ENCODE measurements at regions not wholly inside any gene's neighbourhood (a gene's known extent, or its start where the extent isn't known, plus 50 kb on each side); places are given as distances from the start of the nearest gene placed in this dataset.

DNA sequence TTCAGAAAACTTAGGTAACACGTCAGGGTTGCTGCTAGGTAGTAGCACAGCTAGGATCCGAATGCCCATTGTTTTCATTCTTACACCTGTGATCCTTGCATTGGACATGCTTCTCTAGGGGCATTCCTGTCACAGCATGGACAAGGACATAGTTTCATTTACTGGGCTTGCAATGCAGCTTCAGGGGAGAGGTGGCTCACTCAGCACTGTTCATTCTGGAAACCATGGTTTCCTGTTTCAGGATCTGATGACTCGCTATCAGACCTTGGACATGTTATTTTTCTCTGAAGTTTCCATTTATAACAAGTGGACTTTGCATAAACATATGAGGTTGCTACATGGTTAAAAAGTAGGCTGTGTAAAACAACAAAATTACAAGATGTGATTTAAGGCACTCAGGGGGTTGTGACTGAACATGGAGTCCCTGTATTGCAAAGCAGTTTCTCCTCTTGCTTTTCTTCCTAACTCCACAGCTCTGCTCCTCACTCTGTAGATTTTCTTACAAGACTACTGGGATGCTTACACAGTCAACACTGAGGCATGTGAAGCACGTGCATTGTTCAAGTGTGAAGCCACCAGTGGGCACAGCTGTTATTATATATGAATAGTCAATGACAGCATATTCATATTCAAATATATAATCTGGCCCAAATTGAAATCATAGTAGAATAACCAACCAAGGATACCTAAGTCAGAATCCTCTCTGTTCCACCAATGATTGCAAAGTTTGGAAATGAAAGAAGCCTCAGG, 66.1 kb upstream of the STK32A start:
- Histone ChIP-seq H3K9me3 (ENCODE audit: low read length) (no peaks in the 10 kb centered on the region), H3K27me3 (ENCODE audit: insufficient read depth, low read length, poor library complexity, severe bottlenecking) (no peaks in the 10 kb centered on the region), H3K4me3 (ENCODE audit: low read length) (no peak overlapping the region), H3K4me1 (ENCODE audit: insufficient read depth, low read length) (no peaks in the 10 kb centered on the region), H3K36me3 (ENCODE audit: insufficient read depth, low read length) (no peaks in the 10 kb centered on the region), H3K27ac (ENCODE audit: low read depth, low read length) (no peak overlapping the region)
- Mint-ChIP-seq H3K4me3 (no peak overlapping the region), H3K27me3 (peaks cover 7 to 20% of the 10 kb centered on the region in 2 donors), H3K9me3 (peaks cover 3 to 7% (median 4%) of the 10 kb centered on the region in 5 donors), H3K27ac (no peak overlapping the region), H3K36me3 (no peaks in the 10 kb centered on the region), H3K4me1 (peaks cover 4 to 8% (median 4%) of the 10 kb centered on the region in 3 donors)
- CTCF ChIA-PET = no interaction called here
- POLR2A ChIA-PET = no interaction called here
- DNase-seq = no peak

DNA sequence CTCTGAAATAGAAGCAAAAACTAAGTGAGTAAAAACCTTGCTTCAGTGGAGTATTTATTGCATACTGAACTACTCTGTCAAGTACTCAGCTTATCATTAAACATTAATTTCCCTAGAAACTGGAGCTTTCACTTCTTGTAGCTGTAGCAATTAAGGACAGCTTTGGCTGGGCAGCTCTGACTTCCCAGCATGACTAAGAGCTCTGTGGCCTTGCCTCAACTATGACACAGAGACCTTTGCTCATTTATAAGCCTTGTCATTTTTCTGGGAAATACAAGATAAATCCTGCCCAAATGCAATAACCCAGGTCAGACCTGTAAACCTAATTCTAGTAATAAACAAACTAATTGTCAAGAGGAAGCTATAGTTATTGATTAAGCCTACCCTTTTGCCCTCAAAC, 65.4 kb upstream of the STK32A start:
- no peak for DNase-seq
- no peaks in the 10 kb centered on the region for H3K36me3 ChIP-seq (ENCODE audit: insufficient read depth, low read length)
- ChIA-PET CTCF (no interaction called here), POLR2A (no interaction called here)
- Mint-ChIP-seq H3K4me3 (no peak overlapping the region), H3K4me1 (peaks cover 4 to 8% (median 4%) of the 10 kb centered on the region in 3 donors), H3K36me3 (no peaks in the 10 kb centered on the region), H3K27ac (no peak overlapping the region), H3K9me3 (peaks cover 0 to 4% (median 0%) of the 10 kb centered on the region in 5 donors), H3K27me3 (peaks cover 5 to 17% of the 10 kb centered on the region in 2 donors)
- no peak overlapping the region for H3K4me3 ChIP-seq (ENCODE audit: low read length)
- H3K27me3 ChIP-seq (ENCODE audit: insufficient read depth, low read length, poor library complexity, severe bottlenecking) = no peaks in the 10 kb centered on the region
- no peaks in the 10 kb centered on the region for H3K9me3 ChIP-seq (ENCODE audit: low read length)
- no peak overlapping the region for H3K27ac ChIP-seq (ENCODE audit: low read depth, low read length)
- no peaks in the 10 kb centered on the region for H3K4me1 ChIP-seq (ENCODE audit: insufficient read depth, low read length)

DNA sequence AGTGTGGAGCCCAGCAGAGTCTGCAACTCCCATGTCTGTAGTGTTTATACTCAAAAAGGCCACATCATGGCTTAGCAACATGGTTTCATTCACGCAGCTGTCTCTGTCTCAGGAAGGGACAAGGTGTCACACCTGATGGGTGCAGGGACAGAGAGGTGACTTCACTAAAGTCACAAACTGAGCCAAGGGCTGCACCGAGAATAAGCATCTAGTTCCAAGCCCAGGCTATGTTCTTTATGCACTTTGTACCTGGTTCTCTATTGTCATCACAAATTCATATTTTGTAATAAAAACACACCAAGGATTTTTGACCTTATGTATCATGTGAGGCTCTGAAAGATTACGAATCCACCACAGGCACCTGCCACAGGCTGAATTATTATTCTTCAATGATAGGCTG, 64.9 kb upstream of the STK32A start:
- Histone ChIP-seq H3K4me3 (ENCODE audit: low read length) (no peak overlapping the region), H3K27ac (ENCODE audit: low read depth, low read length) (no peak overlapping the region), H3K9me3 (ENCODE audit: low read length) (no peaks in the 10 kb centered on the region), H3K4me1 (ENCODE audit: insufficient read depth, low read length) (no peaks in the 10 kb centered on the region), H3K27me3 (ENCODE audit: insufficient read depth, low read length, poor library complexity, severe bottlenecking) (no peaks in the 10 kb centered on the region), H3K36me3 (ENCODE audit: insufficient read depth, low read length) (no peaks in the 10 kb centered on the region)
- peaks cover 4 to 8% (median 4%) of the 10 kb centered on the region in 3 donors for H3K4me1 Mint-ChIP-seq
- H3K36me3 Mint-ChIP-seq = no peaks in the 10 kb centered on the region
- H3K4me3 Mint-ChIP-seq = no peak overlapping the region
- H3K27ac Mint-ChIP-seq = no peak overlapping the region
- DNase-seq = no peak
- peaks cover 5 to 20% of the 10 kb centered on the region in 2 donors for H3K27me3 Mint-ChIP-seq
- ChIA-PET POLR2A (no interaction called here), CTCF (no interaction called here)
- peaks cover 0 to 4% (median 0%) of the 10 kb centered on the region in 5 donors for H3K9me3 Mint-ChIP-seq

DNA sequence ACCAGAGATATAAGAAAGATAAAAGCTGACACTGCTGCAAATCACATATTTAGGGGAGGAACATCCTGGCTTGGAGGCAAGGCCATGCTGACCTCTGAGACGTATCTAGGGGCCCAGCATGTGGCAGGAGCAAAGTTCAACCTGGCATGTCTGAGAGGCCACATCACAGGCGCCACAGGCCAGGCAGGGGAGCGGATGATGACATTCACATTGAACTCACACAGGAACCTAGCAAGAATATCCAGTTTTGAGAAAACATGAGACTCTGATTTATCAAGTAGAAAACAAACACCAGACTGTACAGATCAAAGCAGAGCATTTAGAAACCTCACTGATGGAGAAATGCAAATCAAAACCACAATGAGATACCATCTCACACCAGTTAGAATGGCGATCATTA, 64.2 kb upstream of the STK32A start:
- Histone ChIP-seq H3K4me3 (ENCODE audit: low read length) (no peak overlapping the region), H3K27ac (ENCODE audit: low read depth, low read length) (no peak overlapping the region), H3K27me3 (ENCODE audit: insufficient read depth, low read length, poor library complexity, severe bottlenecking) (no peaks in the 10 kb centered on the region), H3K36me3 (ENCODE audit: insufficient read depth, low read length) (no peaks in the 10 kb centered on the region), H3K4me1 (ENCODE audit: insufficient read depth, low read length) (no peaks in the 10 kb centered on the region), H3K9me3 (ENCODE audit: low read length) (no peaks in the 10 kb centered on the region)
- Mint-ChIP-seq H3K27me3 (peaks cover 5 to 20% of the 10 kb centered on the region in 2 donors), H3K36me3 (no peaks in the 10 kb centered on the region), H3K9me3 (peaks cover 0 to 3% (median 0%) of the 10 kb centered on the region in 5 donors), H3K4me1 (peaks cover 4 to 8% (median 4%) of the 10 kb centered on the region in 3 donors), H3K27ac (peak overlapping the region in 2 of 8 donors; percentile 27 to 83), H3K4me3 (no peak overlapping the region)
- CTCF ChIA-PET = no interaction called here
- POLR2A ChIA-PET = no interaction called here
- peak in 1 of 5 donors; percentile 7 for DNase-seq

DNA sequence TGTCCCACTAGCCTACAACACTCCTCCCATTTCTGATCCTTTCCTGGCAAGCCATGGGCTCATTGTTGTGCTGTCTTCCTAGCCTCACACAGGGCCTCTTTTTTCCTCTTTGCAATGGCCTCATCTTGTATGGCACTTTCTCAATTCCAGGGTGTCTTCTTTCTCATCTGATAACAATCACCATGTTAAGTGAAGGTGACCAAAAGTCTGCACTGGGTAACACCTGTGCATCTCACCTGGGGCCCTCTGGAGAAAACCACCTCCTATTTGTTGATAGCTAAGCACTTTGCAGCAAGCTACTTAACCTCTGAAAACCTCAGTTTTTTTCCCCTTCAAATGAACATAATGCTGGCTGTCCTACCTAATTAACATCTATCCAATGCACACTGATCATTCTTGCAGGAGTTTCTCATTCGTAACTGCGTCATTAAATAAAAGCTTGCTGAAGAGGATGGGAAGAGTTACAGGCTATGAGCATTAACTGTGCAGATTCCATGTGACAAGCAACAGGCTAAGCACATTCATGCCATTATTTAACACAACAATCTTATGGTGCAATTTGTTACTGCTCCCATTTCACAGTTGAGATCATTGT, 60.1 kb upstream of the STK32A start:
- peaks cover 1 to 12% of the 10 kb centered on the region in 2 donors for H3K27me3 Mint-ChIP-seq
- CTCF ChIA-PET = interaction anchor here (1.3 kb wide), 1 partner anchor 14 kb away, joined by 6 read pairs; no protein-coding TSS in a partner anchor

DNA sequence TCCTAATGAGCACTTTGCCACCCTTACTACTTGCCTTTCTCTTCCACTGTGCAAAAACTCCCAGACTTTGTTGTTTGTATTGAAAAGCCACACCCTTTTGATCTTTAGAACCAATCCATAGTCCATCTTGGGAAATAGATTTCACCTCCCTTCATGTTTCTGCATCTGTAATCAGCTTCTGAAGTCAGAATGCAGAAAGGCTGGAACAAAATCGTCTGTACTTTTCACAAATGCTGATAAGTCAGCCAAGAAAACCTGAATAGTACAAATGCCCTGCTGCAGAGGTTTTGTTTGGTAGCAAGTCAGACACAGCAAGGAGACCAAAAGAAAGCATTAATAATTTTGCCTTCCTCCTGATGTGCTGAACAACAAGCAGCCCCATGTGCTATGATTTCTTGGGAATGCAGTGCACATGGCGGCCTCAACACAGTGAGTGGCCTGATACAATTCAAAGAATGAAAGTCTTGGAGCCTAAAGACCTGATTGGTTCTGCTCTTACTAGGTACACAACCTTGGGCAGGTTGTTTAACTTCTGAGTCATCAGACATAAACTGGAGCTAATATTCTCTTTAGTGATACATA, 59.2 kb upstream of the STK32A start:
- ChIA-PET CTCF (interaction anchor here (1.2 to 2.4 kb wide), 2 partner anchors 14 to 642 kb away, joined by 3 to 11 read pairs; no protein-coding TSS in a partner anchor), POLR2A (no interaction called here)
- Histone ChIP-seq H3K9me3 (ENCODE audit: low read length) (no peaks in the 10 kb centered on the region), H3K27me3 (ENCODE audit: insufficient read depth, low read length, poor library complexity, severe bottlenecking) (no peaks in the 10 kb centered on the region), H3K4me1 (ENCODE audit: insufficient read depth, low read length) (no peaks in the 10 kb centered on the region), H3K4me3 (ENCODE audit: low read length) (no peak overlapping the region), H3K36me3 (ENCODE audit: insufficient read depth, low read length) (no peaks in the 10 kb centered on the region), H3K27ac (ENCODE audit: low read depth, low read length) (no peak overlapping the region)
- H3K27me3 Mint-ChIP-seq = peaks cover 1 to 12% of the 10 kb centered on the region in 2 donors
- H3K4me1 Mint-ChIP-seq = peaks cover 2 to 3% (median 2%) of the 10 kb centered on the region in 3 donors
- H3K36me3 Mint-ChIP-seq = no peaks in the 10 kb centered on the region
- no peak overlapping the region for H3K27ac Mint-ChIP-seq
- peaks cover 0 to 4% (median 0%) of the 10 kb centered on the region in 5 donors for H3K9me3 Mint-ChIP-seq
- no peak for DNase-seq
- H3K4me3 Mint-ChIP-seq = no peak overlapping the region

More for the DNA sequence above, 60.1 kb upstream of the STK32A start:
- POLR2A ChIA-PET = no interaction called here
- no peak overlapping the region for H3K27ac Mint-ChIP-seq
- H3K4me3 Mint-ChIP-seq = no peak overlapping the region
- Histone ChIP-seq H3K27ac (ENCODE audit: low read depth, low read length) (no peak overlapping the region), H3K4me1 (ENCODE audit: insufficient read depth, low read length) (no peaks in the 10 kb centered on the region), H3K9me3 (ENCODE audit: low read length) (no peaks in the 10 kb centered on the region), H3K4me3 (ENCODE audit: low read length) (no peak overlapping the region), H3K36me3 (ENCODE audit: insufficient read depth, low read length) (no peaks in the 10 kb centered on the region), H3K27me3 (ENCODE audit: insufficient read depth, low read length, poor library complexity, severe bottlenecking) (no peaks in the 10 kb centered on the region)
- H3K9me3 Mint-ChIP-seq = peaks cover 0 to 4% (median 0%) of the 10 kb centered on the region in 5 donors
- H3K36me3 Mint-ChIP-seq = no peaks in the 10 kb centered on the region
- peaks cover 4 to 8% (median 4%) of the 10 kb centered on the region in 3 donors for H3K4me1 Mint-ChIP-seq
- no peak for DNase-seq

DNA sequence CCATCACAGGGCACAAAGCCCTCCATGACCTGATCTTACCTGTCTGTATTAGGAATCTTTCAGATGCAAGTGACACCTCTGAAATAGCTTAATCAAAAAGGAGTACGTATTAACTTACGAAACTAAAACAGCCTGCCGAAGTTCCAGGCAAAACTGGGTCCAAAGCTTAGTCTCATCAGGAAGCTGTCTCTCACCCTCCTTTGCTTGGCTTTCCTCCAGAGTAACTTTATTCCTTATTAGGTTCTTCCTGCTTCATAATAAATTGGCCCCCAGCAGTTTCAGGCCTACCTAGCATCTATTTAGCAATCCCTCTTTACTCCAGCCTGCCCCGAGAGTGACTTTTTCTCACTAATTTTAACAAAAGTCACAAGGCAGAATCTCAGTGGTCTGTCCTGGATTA, 58.4 kb upstream of the STK32A start:
- no peak overlapping the region for H3K27ac Mint-ChIP-seq

More for the DNA sequence above, 58.4 kb upstream of the STK32A start:
- Histone ChIP-seq H3K27me3 (ENCODE audit: insufficient read depth, low read length, poor library complexity, severe bottlenecking) (no peaks in the 10 kb centered on the region), H3K27ac (ENCODE audit: low read depth, low read length) (no peak overlapping the region), H3K9me3 (ENCODE audit: low read length) (no peaks in the 10 kb centered on the region), H3K4me1 (ENCODE audit: insufficient read depth, low read length) (no peaks in the 10 kb centered on the region), H3K36me3 (ENCODE audit: insufficient read depth, low read length) (no peaks in the 10 kb centered on the region), H3K4me3 (ENCODE audit: low read length) (no peak overlapping the region)
- Mint-ChIP-seq H3K9me3 (peaks cover 0 to 4% (median 0%) of the 10 kb centered on the region in 5 donors), H3K36me3 (no peaks in the 10 kb centered on the region), H3K4me3 (no peak overlapping the region), H3K4me1 (no peaks in the 10 kb centered on the region), H3K27me3 (peaks cover 1 to 14% of the 10 kb centered on the region in 2 donors)
- CTCF ChIA-PET = interaction anchor here (1.2 to 2.4 kb wide), 2 partner anchors 13 to 643 kb away, joined by 3 to 11 read pairs; no protein-coding TSS in a partner anchor
- DNase-seq = no peak
- POLR2A ChIA-PET = no interaction called here
